DMS79 (cell line): ENCODE measurements at regions not wholly inside any gene's neighbourhood (a gene's known extent, or its start where the extent isn't known, plus 50 kb on each side); places are given as distances from the start of the nearest gene placed in this dataset.
"Not testable (repeated sequence)": the region's sequence is repeated elsewhere in the genome, so short reads cannot be mapped to it uniquely, and the experiment has no call there.

Source experiments
- DNase-seq: peaks from one replicate; lab custom pipeline; 2025; lab: John Stamatoyannopoulos, UW

DNA sequence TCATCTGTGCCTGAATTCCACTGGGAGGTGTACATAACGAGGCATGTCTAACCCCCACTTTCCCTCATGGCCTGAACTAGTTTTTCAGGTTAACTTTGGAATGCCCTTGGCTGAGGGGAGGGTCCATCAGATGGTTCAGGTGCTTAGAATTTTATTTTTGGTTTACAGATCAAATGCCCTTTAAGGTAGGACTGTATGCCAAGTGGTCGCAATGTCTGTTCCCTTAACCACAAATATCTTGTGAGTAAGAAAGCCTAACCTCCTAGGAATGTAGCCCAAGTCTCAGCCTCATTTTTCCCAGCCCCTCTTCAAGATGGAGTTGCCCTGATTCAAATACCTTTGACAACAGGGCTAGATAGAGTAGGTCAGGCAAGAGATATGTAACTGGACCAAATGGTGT, 78.4 kb downstream of the RNASET2 start:
- DNase-seq: no peak

DNA sequence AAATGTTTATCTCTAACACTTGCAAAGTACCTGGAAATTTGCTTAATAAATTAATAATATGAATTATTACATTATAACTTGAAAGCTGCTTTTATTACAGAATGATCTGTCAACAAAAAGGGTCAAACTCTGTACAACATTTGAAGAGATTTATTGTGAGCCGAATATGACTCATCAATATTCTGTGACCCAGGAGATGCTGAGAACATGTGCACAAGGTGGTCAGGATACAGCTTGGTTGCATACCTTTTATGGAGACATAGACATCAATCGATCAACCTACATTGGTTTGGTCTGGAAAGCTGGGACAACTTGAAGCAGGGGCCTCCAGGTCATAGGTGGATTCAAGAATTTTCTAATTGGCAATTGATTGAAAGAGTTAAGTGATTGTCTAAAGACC, 79.0 kb downstream of the RNASET2 start:
- DNase-seq: no peak

DNA sequence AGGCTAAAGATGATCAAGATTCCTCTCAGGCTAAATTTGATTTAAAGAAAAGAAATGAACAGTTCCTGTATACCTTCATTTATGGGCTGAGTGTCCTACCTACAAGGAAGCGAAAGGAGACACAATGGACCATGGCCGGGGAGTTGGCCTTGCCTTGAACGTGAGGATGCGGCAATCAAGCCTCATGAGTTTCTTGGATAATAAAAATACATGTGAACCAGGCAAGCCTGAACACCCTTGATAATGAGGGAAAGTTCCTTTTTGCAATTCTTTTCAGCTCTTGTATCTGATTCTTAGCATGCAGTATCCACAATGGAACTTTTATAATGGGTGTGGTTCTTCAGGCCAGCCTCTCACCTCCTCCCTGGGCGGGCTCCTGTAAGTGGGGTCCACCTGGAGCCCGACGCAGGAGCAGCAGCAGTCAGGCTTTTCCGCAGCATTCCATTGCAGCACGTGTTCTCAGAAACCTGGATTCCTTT, 83.8 kb downstream of the RNASET2 start:
- no peak for DNase-seq

- no peak for DNase-seq
These were observed 85.6 kb downstream of the RNASET2 start for GRCh38 chr6:166870602-166871208.

GRCh38 chr6:166866839-166867637, 89.3 kb downstream of the RNASET2 start:
- DNase-seq: no peak

- DNase-seq: no peak
These were observed 92.0 kb downstream of the RNASET2 start for GRCh38 chr6:166864333-166864732.

GRCh38 chr6:166862978-166863530, 93.3 kb downstream of the RNASET2 start:
- no peak for DNase-seq

GRCh38 chr6:166862287-166862977, 93.9 kb downstream of the RNASET2 start:
- DNase-seq: peak; percentile 26

DNA sequence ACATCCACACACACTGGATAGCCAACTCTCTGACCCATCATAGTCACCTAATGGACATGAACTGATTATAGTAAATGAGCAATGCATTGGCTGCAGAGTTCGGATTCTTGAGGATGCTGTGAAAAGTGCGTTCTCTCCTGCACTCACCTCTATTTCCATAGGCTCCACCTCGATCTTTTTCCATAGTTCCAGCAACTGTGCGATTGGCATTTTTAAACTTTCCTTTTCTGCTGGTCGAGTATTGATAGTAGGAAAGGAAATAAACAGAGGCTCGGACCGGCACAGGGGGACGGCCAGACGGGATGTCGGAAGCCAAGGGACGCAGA, 94.4 kb downstream of the RNASET2 start:
- no peak for DNase-seq

GRCh38 chr6:166861304-166861703, 95.0 kb downstream of the RNASET2 start:
- DNase-seq: no peak

DNA sequence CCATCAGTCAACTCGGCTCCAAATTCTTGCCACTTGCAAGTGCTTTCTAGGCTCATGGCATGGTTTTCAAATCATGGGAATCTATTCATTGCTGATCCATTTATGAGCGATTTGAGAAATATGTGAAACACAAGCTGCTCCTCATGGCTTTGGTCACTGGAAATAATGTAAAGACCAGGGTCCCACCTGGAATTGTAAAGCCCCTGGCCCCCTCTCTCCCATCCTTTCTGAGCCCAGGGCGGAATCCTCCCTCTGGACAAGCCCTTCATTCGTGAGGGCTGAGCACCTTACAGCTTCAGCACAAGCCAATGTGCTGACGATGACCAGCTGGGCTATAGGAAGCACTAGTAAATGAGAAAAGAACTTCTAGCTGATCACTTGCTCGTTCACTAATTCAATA, 96.0 kb downstream of the RNASET2 start:
- no peak for DNase-seq

GRCh38 chr6:166855416-166855815, 100.9 kb downstream of the RNASET2 start:
- DNase-seq: no peak

DNA sequence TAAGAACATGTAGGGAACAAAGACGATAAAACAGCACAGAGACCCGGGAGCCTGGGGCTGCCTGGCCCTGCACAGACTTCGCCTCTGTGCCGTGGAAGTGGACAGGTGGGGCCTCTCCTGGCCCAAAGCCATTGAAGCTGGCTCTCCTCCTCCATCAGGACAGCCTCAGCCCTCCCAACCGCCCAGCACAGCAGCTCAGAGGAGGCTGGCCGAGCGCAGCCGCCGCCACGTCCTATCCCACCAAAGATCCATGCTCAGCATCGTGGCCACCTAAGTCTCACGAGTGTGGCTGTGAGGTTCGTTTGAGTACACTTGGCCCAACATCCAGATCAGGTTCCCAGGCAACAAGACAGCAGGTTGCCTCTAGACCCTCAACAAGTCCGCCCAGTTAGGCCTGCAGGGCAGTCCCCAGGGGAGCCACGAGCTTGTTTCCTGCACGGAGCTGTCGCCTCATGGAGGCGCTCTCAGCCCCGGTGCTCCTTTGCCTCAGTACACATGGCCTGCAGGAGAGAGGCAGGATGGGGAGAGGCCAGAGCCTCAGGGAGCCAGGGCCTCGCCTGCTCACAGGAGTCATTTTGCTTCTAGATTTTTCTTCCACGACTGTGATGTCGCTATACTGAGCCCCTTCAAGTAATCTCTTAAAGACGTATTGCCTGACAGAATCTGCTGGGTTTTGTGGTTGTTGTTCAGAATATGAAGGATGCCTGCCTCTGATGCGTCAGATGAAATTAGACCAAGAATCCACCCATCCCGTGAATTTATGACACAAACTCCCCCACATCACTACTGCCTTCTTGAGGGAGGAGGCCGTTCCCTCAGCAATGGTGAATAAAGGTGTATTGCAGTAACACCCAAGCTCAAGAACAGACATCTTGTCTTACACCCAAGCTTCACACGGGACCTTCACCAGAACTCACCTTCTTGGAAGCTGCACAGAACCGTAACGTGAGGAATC, 102.7 kb downstream of the RNASET2 start:
- DNase-seq: no peak

- no peak for DNase-seq
These were observed 103.8 kb downstream of the RNASET2 start for GRCh38 chr6:166852451-166852975.

DNA sequence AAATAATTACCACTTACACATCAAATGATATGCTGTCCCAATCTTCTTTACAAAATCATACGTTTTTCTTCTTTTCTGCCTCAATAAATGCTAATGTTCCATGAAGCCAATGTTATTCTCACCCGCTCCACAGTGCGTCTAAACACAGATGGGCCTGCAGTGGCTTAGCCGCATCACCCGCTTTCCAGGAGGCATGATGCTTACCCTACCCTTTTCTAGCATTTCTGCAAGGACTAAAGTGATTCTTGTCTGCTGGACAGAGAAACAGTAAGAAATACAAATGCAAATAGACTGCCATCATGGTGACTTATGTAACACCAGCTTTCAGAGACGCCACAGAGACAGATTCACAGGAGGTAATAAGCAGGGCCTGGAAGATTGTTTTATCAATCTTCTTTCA, 104.4 kb downstream of the RNASET2 start:
- DNase-seq: no peak

DNA sequence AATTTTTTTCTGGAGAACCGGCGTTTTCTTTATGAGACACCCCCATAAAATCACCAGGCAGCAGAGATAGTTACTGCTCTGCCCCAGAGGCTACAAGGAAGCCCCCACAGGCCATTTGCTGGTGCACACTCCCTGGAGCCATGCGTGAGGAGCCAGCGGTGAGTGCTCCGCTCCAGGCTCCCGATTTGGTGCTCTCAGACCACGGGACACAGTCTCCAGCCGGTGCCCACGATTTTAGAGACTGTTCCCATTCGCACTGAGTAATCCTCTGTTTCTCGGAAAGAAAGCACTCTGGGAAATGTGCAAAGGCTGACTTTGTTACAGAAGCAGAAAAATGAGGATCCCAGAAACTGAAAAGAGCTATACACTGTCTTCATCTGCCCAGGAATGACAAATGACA, 104.9 kb downstream of the RNASET2 start:
- no peak for DNase-seq

- no peak for DNase-seq
These were observed 105.7 kb downstream of the RNASET2 start for GRCh38 chr6:166850677-166851076.

DNA sequence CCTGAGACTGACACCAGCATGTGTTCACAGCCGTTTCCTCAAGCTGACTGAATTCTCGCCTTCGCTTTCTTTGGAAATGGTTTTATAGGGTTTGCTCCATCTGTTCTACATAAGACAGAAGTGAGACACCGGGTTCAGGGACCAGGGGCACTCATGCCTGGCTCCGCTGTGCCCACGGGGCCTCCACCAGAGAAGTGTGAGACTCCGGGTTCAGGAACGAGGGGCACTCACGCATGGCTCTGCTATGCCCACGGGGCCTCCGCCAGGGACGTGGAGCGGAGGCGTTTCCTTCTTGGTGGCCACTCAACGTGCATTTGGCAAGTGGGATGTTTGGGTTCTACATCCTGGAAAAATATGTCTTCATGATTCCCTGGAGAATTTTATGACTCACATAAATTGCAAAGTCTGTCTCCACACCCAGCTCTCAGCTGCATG, 106.6 kb downstream of the RNASET2 start:
- no peak for DNase-seq

DNA sequence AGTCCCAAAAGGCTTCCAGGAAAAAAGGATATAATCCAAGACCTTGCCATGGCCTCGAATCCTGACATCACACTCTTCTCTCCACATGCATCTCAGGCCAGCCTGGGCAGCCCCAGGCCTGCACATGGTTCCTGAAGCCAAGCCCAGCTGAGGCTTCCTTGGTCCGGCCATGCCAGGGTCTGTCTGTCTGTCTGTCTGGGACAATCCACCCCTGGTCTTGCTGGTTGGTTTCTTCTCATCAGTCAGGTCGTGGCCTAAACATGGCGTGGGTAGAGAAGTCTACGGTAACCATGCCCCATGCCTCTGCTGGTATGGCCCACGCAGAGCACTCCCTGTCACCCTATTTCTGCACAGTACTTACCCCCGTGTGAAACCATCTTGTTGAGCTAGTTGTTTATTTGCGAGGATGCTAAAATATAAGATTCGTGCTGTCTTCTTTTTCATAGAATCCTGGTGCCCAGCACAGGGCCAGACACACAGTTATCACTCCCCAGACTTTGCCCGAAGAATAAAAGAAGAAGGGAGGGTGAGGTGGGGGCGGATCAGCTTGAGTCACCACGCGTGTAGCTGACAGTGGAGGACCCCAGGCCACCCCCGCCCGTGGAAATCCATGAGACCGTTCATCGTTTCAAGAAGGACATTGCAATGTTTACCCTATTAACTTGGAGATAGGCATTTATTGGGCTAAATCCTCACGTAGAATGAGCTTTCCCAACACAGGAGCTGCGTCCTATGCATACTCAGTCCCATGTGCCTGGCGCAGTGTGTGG, 107.2 kb downstream of the RNASET2 start:
- DNase-seq: no peak

DNA sequence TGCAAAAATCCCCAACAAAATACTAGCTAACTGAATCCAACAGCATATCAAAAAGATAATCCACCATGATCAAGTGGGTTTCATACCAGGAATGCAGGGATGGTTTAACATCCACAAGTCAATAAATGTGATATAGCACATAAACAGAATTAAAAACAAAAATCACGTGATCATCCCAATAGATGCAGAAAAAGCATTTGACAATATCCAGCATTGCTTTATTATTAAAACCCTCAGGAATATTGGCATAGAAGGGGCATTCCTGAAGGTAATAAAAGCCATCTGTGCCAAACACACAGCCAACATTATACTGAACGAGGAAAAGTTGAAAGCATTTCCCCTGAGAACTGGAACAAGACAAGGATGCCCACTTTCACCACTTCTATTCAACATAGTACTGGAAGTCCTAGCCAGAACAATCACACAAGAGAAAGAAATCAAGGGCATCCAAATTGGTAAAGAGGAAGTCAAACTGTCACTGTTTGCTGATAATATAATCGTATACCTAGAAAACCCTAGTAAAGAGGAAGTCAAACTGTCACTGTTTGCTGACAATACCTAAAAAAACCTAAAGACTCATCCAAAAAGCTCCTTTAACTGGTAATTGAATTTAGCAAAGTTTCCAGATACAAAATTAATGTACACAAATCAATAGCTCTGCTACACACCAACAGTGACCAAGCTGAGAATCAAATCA, 109.8 kb downstream of the RNASET2 start:
- not testable (repeated sequence) for DNase-seq
